Memory B cell (primary cell): ENCODE measurements at regions not wholly inside any gene's neighbourhood (a gene's known extent, or its start where the extent isn't known, plus 50 kb on each side); places are given as distances from the start of the nearest gene placed in this dataset.
"Not testable (repeated sequence)": the region's sequence is repeated elsewhere in the genome, so short reads cannot be mapped to it uniquely, and the experiment has no call there.

Experiments used
- ATAC-seq: fragments of 150-1000 bp; cut with Tn5 transposase; 2 replicates; pipeline ENCODE4 v1.10.0; 2021; ENCODE audit warnings: low read depth, mild to moderate bottlenecking, moderate library complexity
- DNase-seq, 2 donors: peaks; one replicate each; pipeline ENCODE4 v3.0.0; 2022; ENCODE audit warnings: low spot score in 2 of 2
- H3K27ac Mint-ChIP-seq: one replicate; pipeline ENCODE4 v1.8.0; 2022; ENCODE audit warnings: mild to moderate bottlenecking, moderate library complexity, mixed read lengths
- H3K27me3 Mint-ChIP-seq: one replicate; pipeline ENCODE4 v1.8.0; 2022; ENCODE audit warnings: mixed read lengths
- H3K36me3 Mint-ChIP-seq: one replicate; pipeline ENCODE4 v1.8.0; 2022; ENCODE audit warnings: mild to moderate bottlenecking, mixed read lengths
- H3K4me1 Mint-ChIP-seq: one replicate; pipeline ENCODE4 v1.8.0; 2022; ENCODE audit warnings: mixed read lengths
- H3K4me3 Mint-ChIP-seq: one replicate; pipeline ENCODE4 v1.8.0; 2022; ENCODE audit warnings: mild to moderate bottlenecking, moderate library complexity, mixed read lengths
- H3K9me3 Mint-ChIP-seq: one replicate; pipeline ENCODE4 v1.8.0; 2022; ENCODE audit warnings: mixed read lengths

DNA sequence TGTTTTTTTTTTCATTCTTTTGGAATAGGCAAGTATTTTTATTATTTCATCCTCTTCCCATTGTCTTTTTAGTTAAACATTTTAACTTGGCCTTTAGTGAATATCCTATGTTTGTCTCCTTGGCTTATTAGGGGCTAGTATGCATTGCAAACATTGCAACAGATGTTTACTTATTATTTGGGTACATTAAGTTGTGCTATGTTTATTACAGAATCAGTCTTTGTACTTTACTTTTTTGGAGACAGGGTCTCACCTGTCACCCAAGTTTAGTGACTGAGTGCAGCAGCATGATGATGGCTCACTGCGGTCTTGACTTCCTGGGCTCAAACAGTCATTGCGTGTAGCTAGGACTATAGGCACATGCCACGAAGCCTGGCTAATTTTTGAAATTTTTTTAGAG lies 51.1 kb upstream of the NUDT6 start:
- Mint-ChIP-seq H3K27me3 (no peaks in the 10 kb centered on the region), H3K4me1 (no peaks in the 10 kb centered on the region), H3K4me3 (no peak overlapping the region), H3K27ac (no peak overlapping the region), H3K9me3 (peaks cover 4% of the 10 kb centered on the region), H3K36me3 (peaks cover 23% of the 10 kb centered on the region)
- ATAC-seq = no peak
- DNase-seq = no peak

DNA sequence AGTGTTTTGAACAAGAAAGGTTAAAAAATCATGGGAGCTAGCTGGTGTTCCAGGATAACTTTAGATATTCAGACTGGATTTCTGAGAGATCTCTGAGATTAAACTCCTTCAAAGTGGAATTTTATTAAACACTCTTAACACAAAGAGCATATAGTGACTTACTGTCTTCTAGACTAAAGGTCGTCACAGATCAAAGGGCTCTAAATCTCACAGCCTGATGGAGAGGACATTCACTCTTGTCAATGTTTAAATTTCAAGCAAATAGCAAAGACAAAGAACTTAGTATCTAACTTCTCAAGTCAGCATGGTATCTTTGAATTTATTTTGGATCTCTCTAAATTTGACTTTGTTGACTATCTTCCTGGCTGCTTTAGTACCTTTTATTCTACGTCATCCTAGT lies 53.7 kb upstream of the NUDT6 start:
- H3K27ac Mint-ChIP-seq = no peak overlapping the region
- DNase-seq = no peak
- H3K9me3 Mint-ChIP-seq = peaks cover 4% of the 10 kb centered on the region
- peaks cover 33% of the 10 kb centered on the region for H3K36me3 Mint-ChIP-seq
- H3K4me1 Mint-ChIP-seq = no peaks in the 10 kb centered on the region
- no peaks in the 10 kb centered on the region for H3K27me3 Mint-ChIP-seq
- ATAC-seq = no peak
- no peak overlapping the region for H3K4me3 Mint-ChIP-seq

DNA sequence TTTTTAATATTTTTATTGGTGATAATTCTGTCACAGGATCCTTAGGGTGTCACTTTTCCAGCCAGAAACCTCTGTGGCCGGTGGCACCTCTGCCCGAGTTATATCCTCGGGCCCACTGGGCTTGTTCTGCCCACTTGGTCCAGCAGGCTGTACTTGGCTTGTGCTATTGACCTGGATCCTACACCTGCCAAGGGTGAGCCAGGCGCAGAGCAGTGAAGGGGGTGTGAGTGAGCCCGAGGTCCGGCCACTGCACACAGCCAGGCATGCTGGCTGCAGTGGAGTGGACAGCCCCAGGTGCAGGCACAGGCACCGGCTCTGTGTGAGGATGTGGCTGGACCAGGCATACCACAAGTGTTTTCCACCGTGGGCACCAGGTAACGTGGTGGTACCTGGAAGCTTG lies 54.7 kb upstream of the NUDT6 start:
- peaks cover 39% of the 10 kb centered on the region for H3K36me3 Mint-ChIP-seq
- H3K9me3 Mint-ChIP-seq = peaks cover 4% of the 10 kb centered on the region
- no peaks in the 10 kb centered on the region for H3K27me3 Mint-ChIP-seq
- no peak for ATAC-seq
- H3K27ac Mint-ChIP-seq = no peak overlapping the region
- H3K4me1 Mint-ChIP-seq = no peaks in the 10 kb centered on the region
- H3K4me3 Mint-ChIP-seq = no peak overlapping the region
- no peak for DNase-seq

- H3K27me3 Mint-ChIP-seq = no peaks in the 10 kb centered on the region
- ATAC-seq = no peak
- H3K4me1 Mint-ChIP-seq = no peaks in the 10 kb centered on the region
- H3K4me3 Mint-ChIP-seq = no peak overlapping the region
- DNase-seq = no peak
- H3K36me3 Mint-ChIP-seq = peaks cover 43% of the 10 kb centered on the region
- H3K9me3 Mint-ChIP-seq = peaks cover 4% of the 10 kb centered on the region
- H3K27ac Mint-ChIP-seq = no peak overlapping the region
These were observed 55.7 kb upstream of the NUDT6 start for GRCh38 chr4:122978109-122978508.

- no peaks in the 10 kb centered on the region for H3K27me3 Mint-ChIP-seq
- H3K27ac Mint-ChIP-seq = no peak overlapping the region
- no peak overlapping the region for H3K4me3 Mint-ChIP-seq
- peaks cover 4% of the 10 kb centered on the region for H3K9me3 Mint-ChIP-seq
- DNase-seq (no peak), ATAC-seq (no peak)
- no peaks in the 10 kb centered on the region for H3K4me1 Mint-ChIP-seq
- peaks cover 49% of the 10 kb centered on the region for H3K36me3 Mint-ChIP-seq
These were observed 56.4 kb upstream of the NUDT6 start for GRCh38 chr4:122978789-122979188.

GRCh38 chr4:122980860-122981259 lies 58.5 kb upstream of the NUDT6 start:
- peaks cover 3% of the 10 kb centered on the region for H3K4me1 Mint-ChIP-seq
- H3K36me3 Mint-ChIP-seq = peaks cover 57% of the 10 kb centered on the region
- H3K27ac Mint-ChIP-seq = no peak overlapping the region
- ATAC-seq (no peak), DNase-seq (no peak)
- no peaks in the 10 kb centered on the region for H3K27me3 Mint-ChIP-seq
- H3K9me3 Mint-ChIP-seq = peaks cover 4% of the 10 kb centered on the region
- no peak overlapping the region for H3K4me3 Mint-ChIP-seq

DNA sequence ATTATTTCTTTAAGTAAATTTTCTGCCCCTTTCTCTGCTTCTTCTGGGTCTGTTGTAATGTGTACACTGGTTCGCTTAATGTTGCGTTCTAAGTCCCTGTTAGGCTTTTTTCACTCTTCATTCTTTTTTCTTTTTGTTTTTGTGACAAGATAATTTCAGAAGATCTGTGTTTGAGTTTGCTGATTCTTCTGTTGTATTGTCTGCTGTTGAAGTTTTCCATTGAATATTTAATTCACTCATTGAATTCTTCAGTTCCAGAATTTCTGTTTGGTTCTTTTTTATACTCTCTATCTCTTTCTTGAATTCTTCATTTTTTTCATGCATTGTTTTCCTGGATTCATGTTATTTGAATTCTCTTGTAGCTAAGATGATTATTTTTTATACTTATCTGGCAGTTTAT lies 66.3 kb upstream of the NUDT6 start:
- no peak for ATAC-seq
- no peak for DNase-seq
- Mint-ChIP-seq H3K4me3 (no peak overlapping the region), H3K27ac (no peak overlapping the region), H3K9me3 (peaks cover 22% of the 10 kb centered on the region), H3K4me1 (peaks cover 3% of the 10 kb centered on the region), H3K27me3 (no peaks in the 10 kb centered on the region), H3K36me3 (peaks cover 51% of the 10 kb centered on the region)

GRCh38 chr4:122990891-122991290 lies 68.5 kb upstream of the NUDT6 start:
- no peak for ATAC-seq
- Mint-ChIP-seq H3K27me3 (no peaks in the 10 kb centered on the region), H3K36me3 (peaks cover 33% of the 10 kb centered on the region), H3K4me1 (no peaks in the 10 kb centered on the region), H3K4me3 (no peak overlapping the region), H3K9me3 (peaks cover 20% of the 10 kb centered on the region), H3K27ac (no peak overlapping the region)
- DNase-seq = no peak

DNA sequence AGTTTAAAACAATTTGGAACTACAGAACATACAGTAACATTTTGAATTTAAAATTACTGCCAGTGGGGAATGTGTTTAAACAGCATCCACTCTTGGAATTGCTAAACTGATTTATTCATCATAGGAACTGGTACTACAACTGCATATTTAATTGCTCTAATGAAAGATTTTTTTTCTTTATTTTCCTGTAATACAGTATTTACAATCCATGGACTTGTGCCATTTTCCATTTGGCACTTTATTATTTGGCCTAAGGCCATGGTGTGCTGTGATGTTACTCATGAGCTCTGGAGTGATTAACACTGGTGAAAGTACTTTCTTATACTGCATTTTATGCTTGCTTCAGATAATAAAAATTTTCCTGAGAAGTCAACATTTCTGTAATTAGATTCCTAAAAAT lies 69.7 kb upstream of the NUDT6 start:
- Mint-ChIP-seq H3K4me3 (no peak overlapping the region), H3K9me3 (peaks cover 13% of the 10 kb centered on the region), H3K4me1 (no peaks in the 10 kb centered on the region), H3K36me3 (peaks cover 30% of the 10 kb centered on the region), H3K27ac (no peak overlapping the region), H3K27me3 (no peaks in the 10 kb centered on the region)
- DNase-seq (no peak), ATAC-seq (no peak)

GRCh38 chr4:122992641-122993040 lies 70.2 kb upstream of the NUDT6 start:
- Mint-ChIP-seq H3K4me1 (no peaks in the 10 kb centered on the region), H3K27me3 (no peaks in the 10 kb centered on the region), H3K36me3 (peaks cover 26% of the 10 kb centered on the region), H3K27ac (no peak overlapping the region), H3K9me3 (peaks cover 10% of the 10 kb centered on the region), H3K4me3 (no peak overlapping the region)
- DNase-seq (no peak), ATAC-seq (no peak)

DNA sequence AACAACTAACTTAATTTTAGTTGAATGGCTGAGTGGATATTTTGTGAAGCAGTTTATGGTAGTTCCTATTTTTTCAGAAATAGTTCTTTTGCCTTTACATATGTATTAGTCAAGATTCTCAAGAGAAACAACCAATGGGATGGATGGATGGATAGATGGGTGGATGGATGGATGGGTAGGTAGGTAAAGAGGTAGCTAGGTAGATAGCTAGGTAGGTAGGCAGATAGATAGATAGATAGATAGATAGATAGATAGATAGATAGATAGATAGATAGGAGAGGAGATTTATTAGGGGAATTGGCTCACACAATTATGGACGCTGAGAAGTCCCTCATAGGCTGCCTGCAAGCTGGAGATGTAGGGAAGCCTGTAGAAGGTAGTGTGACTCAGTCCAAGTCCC lies 74.0 kb upstream of the NUDT6 start:
- no peaks in the 10 kb centered on the region for H3K4me1 Mint-ChIP-seq
- no peaks in the 10 kb centered on the region for H3K27me3 Mint-ChIP-seq
- ATAC-seq (no peak), DNase-seq (no peak)
- H3K36me3 Mint-ChIP-seq = peaks cover 19% of the 10 kb centered on the region
- H3K9me3 Mint-ChIP-seq = peaks cover 2% of the 10 kb centered on the region
- H3K4me3 Mint-ChIP-seq = no peak overlapping the region
- no peak overlapping the region for H3K27ac Mint-ChIP-seq

GRCh38 chr4:122997463-122998101 lies 75.2 kb upstream of the NUDT6 start:
- DNase-seq (no peak), ATAC-seq (no peak)
- Mint-ChIP-seq H3K36me3 (peaks cover 19% of the 10 kb centered on the region), H3K9me3 (peaks cover 2% of the 10 kb centered on the region), H3K27ac (no peak overlapping the region), H3K4me3 (no peak overlapping the region), H3K27me3 (no peaks in the 10 kb centered on the region), H3K4me1 (peaks cover under 1% of the 10 kb centered on the region)

GRCh38 chr4:123004079-123004478 lies 81.7 kb upstream of the NUDT6 start:
- H3K27ac Mint-ChIP-seq, H3K4me3 Mint-ChIP-seq, H3K27me3 Mint-ChIP-seq, DNase-seq, ATAC-seq, H3K4me1 Mint-ChIP-seq: not testable (repeated sequence)
- H3K9me3 Mint-ChIP-seq = peaks cover 10% of the 10 kb centered on the region
- H3K36me3 Mint-ChIP-seq = peaks cover 42% of the 10 kb centered on the region

- DNase-seq, H3K27ac Mint-ChIP-seq, H3K27me3 Mint-ChIP-seq, H3K4me1 Mint-ChIP-seq, H3K4me3 Mint-ChIP-seq, ATAC-seq: not testable (repeated sequence)
- Mint-ChIP-seq H3K9me3 (peaks cover 10% of the 10 kb centered on the region), H3K36me3 (peaks cover 45% of the 10 kb centered on the region)
These were observed 82.7 kb upstream of the NUDT6 start for GRCh38 chr4:123005126-123005525.

- ATAC-seq = no peak
- H3K27ac Mint-ChIP-seq = no peak overlapping the region
- H3K27me3 Mint-ChIP-seq = no peaks in the 10 kb centered on the region
- peaks cover 62% of the 10 kb centered on the region for H3K36me3 Mint-ChIP-seq
- H3K4me1 Mint-ChIP-seq = peaks cover 13% of the 10 kb centered on the region
- no peak overlapping the region for H3K4me3 Mint-ChIP-seq
- DNase-seq = no peak
- H3K9me3 Mint-ChIP-seq = peaks cover 12% of the 10 kb centered on the region
These were observed 85.3 kb upstream of the NUDT6 start for GRCh38 chr4:123007679-123008078.
